Large intestine (tissue), 3 donors: ENCODE measurements at regions not wholly inside any gene's neighbourhood (a gene's known extent, or its start where the extent isn't known, plus 50 kb on each side); places are given as distances from the start of the nearest gene placed in this dataset.

Experiments used
- DNase-seq, 2 donors: peaks; one replicate each; pipeline versions ENCODE4 v3.0.0 to v3.0.0-alpha.2; 2013
- H3K27ac ChIP-seq: one replicate; pipeline ENCODE4 v1.5.1; 2013; ENCODE audit warnings: low read length
- H3K27me3 ChIP-seq: 2 replicates; pipeline ENCODE4 v1.6.1; 2013; ENCODE audit warnings: low read length; ENCODE audit not compliant: control insufficient read depth, insufficient read depth
- H3K36me3 ChIP-seq: 2 replicates; pipeline ENCODE4 v1.6.1; 2013; ENCODE audit warnings: low read length; ENCODE audit not compliant: control insufficient read depth, insufficient read depth
- H3K4me1 ChIP-seq: one replicate; pipeline ENCODE4 v1.6.1; 2013; ENCODE audit warnings: low read length; ENCODE audit not compliant: control insufficient read depth, insufficient read depth
- H3K4me3 ChIP-seq: one replicate; pipeline ENCODE4 v1.5.1; 2013; ENCODE audit warnings: low read length
- H3K9me3 ChIP-seq: one replicate; pipeline ENCODE4 v1.6.1; 2013; ENCODE audit warnings: mild to moderate bottlenecking, low read depth, low read length, moderate library complexity; ENCODE audit not compliant: control insufficient read depth
- WGBS: methylation state at CpG from one replicate; pipeline ENCODE4 v1.1.5; 2013; ENCODE audit warnings: low lambda C conversion rate; ENCODE audit not compliant: insufficient coverage; 5-methylcytosine and 5-hydroxymethylcytosine counted together

GRCh38 chr12:92602476-92602875 is 100.3 kb upstream of the PLEKHG7 start:
- Histone ChIP-seq H3K27ac (no peak overlapping the region), H3K27me3 (no peaks in the 10 kb centered on the region), H3K4me3 (no peak overlapping the region), H3K36me3 (no peaks in the 10 kb centered on the region), H3K4me1 (no peaks in the 10 kb centered on the region), H3K9me3 (peaks cover 8% of the 10 kb centered on the region)
- 81% methylated on average over 2 of the region's 2 CpGs for WGBS
- no peak for DNase-seq

GRCh38 chr12:92601680-92602079 is 101.1 kb upstream of the PLEKHG7 start:
- peaks cover 8% of the 10 kb centered on the region for H3K9me3 ChIP-seq
- H3K27ac ChIP-seq, result no peak overlapping the region
- H3K36me3 ChIP-seq, result no peaks in the 10 kb centered on the region
- no peak for DNase-seq
- WGBS, result 100% methylated on average over 2 of the region's 6 CpGs
- H3K4me3 ChIP-seq, result no peak overlapping the region
- no peaks in the 10 kb centered on the region for H3K27me3 ChIP-seq
- H3K4me1 ChIP-seq, result no peaks in the 10 kb centered on the region

GRCh38 chr12:92601176-92601575 is 101.6 kb upstream of the PLEKHG7 start:
- DNase-seq, result no peak
- no peaks in the 10 kb centered on the region for H3K36me3 ChIP-seq
- H3K4me3 ChIP-seq, result no peak overlapping the region
- no peaks in the 10 kb centered on the region for H3K27me3 ChIP-seq
- H3K9me3 ChIP-seq, result peaks cover 8% of the 10 kb centered on the region
- H3K4me1 ChIP-seq, result no peaks in the 10 kb centered on the region
- H3K27ac ChIP-seq, result no peak overlapping the region

- Histone ChIP-seq H3K27ac (no peak overlapping the region), H3K4me3 (no peak overlapping the region), H3K4me1 (no peaks in the 10 kb centered on the region), H3K27me3 (no peaks in the 10 kb centered on the region), H3K36me3 (no peaks in the 10 kb centered on the region), H3K9me3 (peaks cover 8% of the 10 kb centered on the region)
- no peak for DNase-seq
- no CpG with 5 or more reads among the region's 1 CpG for WGBS
Measured at GRCh38 chr12:92600052-92600451, 102.7 kb upstream of the PLEKHG7 start.

GRCh38 chr12:92597997-92598396 is 104.8 kb upstream of the PLEKHG7 start:
- no peak for DNase-seq
- 89% methylated on average over 1 of the region's 1 CpG for WGBS

GRCh38 chr12:92597118-92597517 is 105.7 kb upstream of the PLEKHG7 start:
- no peak for DNase-seq
- WGBS, result no CpG with 5 or more reads among the region's 2 CpGs
- no peaks in the 10 kb centered on the region for H3K27me3 ChIP-seq
- peaks cover 8% of the 10 kb centered on the region for H3K9me3 ChIP-seq
- H3K4me3 ChIP-seq, result no peak overlapping the region
- no peaks in the 10 kb centered on the region for H3K36me3 ChIP-seq
- no peak overlapping the region for H3K27ac ChIP-seq
- no peaks in the 10 kb centered on the region for H3K4me1 ChIP-seq

More at GRCh38 chr12:92597997-92598396, 104.8 kb upstream of the PLEKHG7 start:
- H3K36me3 ChIP-seq, result no peaks in the 10 kb centered on the region
- no peaks in the 10 kb centered on the region for H3K4me1 ChIP-seq
- H3K27me3 ChIP-seq, result no peaks in the 10 kb centered on the region
- H3K27ac ChIP-seq, result no peak overlapping the region
- peaks cover 8% of the 10 kb centered on the region for H3K9me3 ChIP-seq
- no peak overlapping the region for H3K4me3 ChIP-seq

GRCh38 chr12:92596383-92596782 is 106.4 kb upstream of the PLEKHG7 start:
- H3K27ac ChIP-seq, result no peak overlapping the region
- no CpG with 5 or more reads among the region's 7 CpGs for WGBS
- no peak for DNase-seq

GRCh38 chr12:92595663-92596062 is 107.1 kb upstream of the PLEKHG7 start:
- no peaks in the 10 kb centered on the region for H3K27me3 ChIP-seq
- DNase-seq, result no peak
- WGBS, result no CpG with 5 or more reads among the region's 1 CpG

More at GRCh38 chr12:92596383-92596782, 106.4 kb upstream of the PLEKHG7 start:
- H3K36me3 ChIP-seq, result no peaks in the 10 kb centered on the region
- no peaks in the 10 kb centered on the region for H3K27me3 ChIP-seq
- peaks cover 8% of the 10 kb centered on the region for H3K9me3 ChIP-seq
- H3K4me1 ChIP-seq, result no peaks in the 10 kb centered on the region
- H3K4me3 ChIP-seq, result no peak overlapping the region

GRCh38 chr12:92593734-92594402 is 108.9 kb upstream of the PLEKHG7 start:
- Histone ChIP-seq H3K4me1 (no peaks in the 10 kb centered on the region), H3K9me3 (no peaks in the 10 kb centered on the region), H3K36me3 (no peaks in the 10 kb centered on the region), H3K27me3 (no peaks in the 10 kb centered on the region), H3K27ac (no peak overlapping the region), H3K4me3 (no peak overlapping the region)
- no CpG with 5 or more reads among the region's 8 CpGs for WGBS
- DNase-seq, result peak; percentile 39 to 40

More at GRCh38 chr12:92595663-92596062, 107.1 kb upstream of the PLEKHG7 start:
- peaks cover 8% of the 10 kb centered on the region for H3K9me3 ChIP-seq
- H3K4me3 ChIP-seq, result no peak overlapping the region
- H3K27ac ChIP-seq, result no peak overlapping the region
- H3K36me3 ChIP-seq, result no peaks in the 10 kb centered on the region
- H3K4me1 ChIP-seq, result no peaks in the 10 kb centered on the region

- H3K9me3 ChIP-seq, result no peaks in the 10 kb centered on the region
- no peak for DNase-seq
- WGBS, result no CpG with 5 or more reads among the region's 1 CpG
- no peak overlapping the region for H3K4me3 ChIP-seq
- no peaks in the 10 kb centered on the region for H3K36me3 ChIP-seq
- H3K4me1 ChIP-seq, result no peaks in the 10 kb centered on the region
- H3K27ac ChIP-seq, result no peak overlapping the region
- H3K27me3 ChIP-seq, result no peaks in the 10 kb centered on the region
Measured at GRCh38 chr12:92585115-92585727, 117.6 kb upstream of the PLEKHG7 start.

GRCh38 chr12:92583910-92584309 is 118.9 kb upstream of the PLEKHG7 start:
- Histone ChIP-seq H3K27me3 (no peaks in the 10 kb centered on the region), H3K4me1 (no peaks in the 10 kb centered on the region), H3K36me3 (no peaks in the 10 kb centered on the region), H3K9me3 (no peaks in the 10 kb centered on the region), H3K27ac (no peak overlapping the region), H3K4me3 (no peak overlapping the region)
- DNase-seq, result no peak
- no CpG with 5 or more reads among the region's 2 CpGs for WGBS
